Endothelial cell of umbilical vein (primary cell): ENCODE measurements at regions not wholly inside any gene's neighbourhood (a gene's known extent, or its start where the extent isn't known, plus 50 kb on each side); places are given as distances from the start of the nearest gene placed in this dataset.

Experiments
- BruUV-seq: library from RNA; stranded (reverse); fragments of 400-500 nt; replicated peaks from 2 replicates; lab custom pipeline; 2021; lab: Mats Ljungman, UMichigan
- CTCF ChIA-PET: fragments of 300-600, 350-600 bp; sonication (Branson Sonifier 250); formaldehyde crosslinking; loops from one replicate; lab custom pipeline; 2021; ENCODE audit warnings: antibody characterized with exemption, inconsistent platforms; lab: Charles Lee
- POLR2A ChIA-PET: fragments of 300-600, 350-600 bp; sonication (Branson Sonifier 250); formaldehyde crosslinking; loops from one replicate; lab custom pipeline; 2021; ENCODE audit warnings: antibody characterized with exemption, inconsistent platforms; lab: Charles Lee
- DNase-seq: peaks from one replicate; pipeline ENCODE4 v3.0.0-alpha.2; 2011; ENCODE audit warnings: low read depth, low spot score
- FAIRE-seq: peaks from 2 replicates; lab custom pipeline; 2011; peaks lifted over from hg19 to GRCh38; lab: Jason Lieb, UNC
- H2AFZ ChIP-seq: 2 replicates; pipeline ENCODE4 v1.6.0; 2012; ENCODE audit warnings: low read depth, low read length, control low read depth, inconsistent platforms
- H3K27ac ChIP-seq: 2 replicates; pipeline ENCODE4 v1.5.1; 2011; ENCODE audit warnings: low read depth, mild to moderate bottlenecking, control low read depth, low read length, moderate library complexity; ENCODE audit not compliant: insufficient read depth
- H3K27me3 ChIP-seq, 2 experiments: 2 replicates each; pipeline versions ENCODE4 v1.6.0 to v1.6.1; 2011; ENCODE audit warnings: low read length in 2 of 2, mixed read lengths in 1 of 2; ENCODE audit not compliant: control insufficient read depth in 2 of 2, insufficient read depth in 2 of 2
- H3K36me3 ChIP-seq, 2 experiments: 2 replicates in 1 of 2; 3 replicates in 1 of 2; pipeline ENCODE4 v1.5.1; 2011; ENCODE audit warnings: low read length in 2 of 2, mild to moderate bottlenecking in 1 of 2, moderate library complexity in 1 of 2; ENCODE audit not compliant: control insufficient read depth in 2 of 2, insufficient read depth in 2 of 2; ENCODE audit errors: extremely low read depth in 1 of 2
- H3K4me1 ChIP-seq: 3 replicates; pipeline ENCODE4 v1.5.1; 2011; ENCODE audit warnings: mild to moderate bottlenecking, low read length; ENCODE audit not compliant: control insufficient read depth, insufficient read depth; ENCODE audit errors: extremely low read depth
- H3K4me2 ChIP-seq: 2 replicates; pipeline ENCODE4 v1.6.1; 2011; ENCODE audit warnings: low read length, control low read depth, mixed read lengths; ENCODE audit not compliant: insufficient read depth
- H3K4me3 ChIP-seq, 3 experiments: fragments of 200-600 bp in 1 of 3; sonication (generic), shearing (Covaris generic) in 1 of 3; replicated peaks in 1 of 3; 2 replicates each; pipeline ENCODE4 v1.5.1; 2011 to 2016; ENCODE audit warnings: control low read depth in 3 of 3, low read length in 3 of 3, mild to moderate bottlenecking in 2 of 3, inconsistent platforms in 1 of 3, low read depth in 1 of 3, moderate library complexity in 1 of 3; ENCODE audit not compliant: insufficient read depth in 1 of 3
- H3K79me2 ChIP-seq: 2 replicates; pipeline ENCODE4 v1.6.0; 2012; ENCODE audit warnings: low read length, inconsistent platforms; ENCODE audit not compliant: control insufficient read depth, insufficient read depth
- H3K9ac ChIP-seq: replicated peaks from 2 replicates; pipeline ENCODE3; 2011; ENCODE audit warnings: low read length, control low read depth; ENCODE audit not compliant: insufficient read depth; ENCODE audit errors: extremely low read depth
- H3K9me1 ChIP-seq: replicated peaks from 3 replicates; pipeline ENCODE4 v1.6.0; 2011; ENCODE audit warnings: mild to moderate bottlenecking, low read length; ENCODE audit not compliant: control insufficient read depth, insufficient read depth; ENCODE audit errors: extremely low read depth
- H3K9me3 ChIP-seq: replicated peaks from 2 replicates; pipeline ENCODE4 v1.5.1; 2012; ENCODE audit warnings: low read length, inconsistent platforms; ENCODE audit not compliant: control insufficient read depth, insufficient read depth
- H4K20me1 ChIP-seq: replicated peaks from 2 replicates; pipeline ENCODE3; 2011; ENCODE audit warnings: mild to moderate bottlenecking, low read length; ENCODE audit not compliant: control insufficient read depth, insufficient read depth; ENCODE audit errors: extremely low read depth
- CTCF ChIP-seq, 2 donors: IDR thresholded peaks; 1 replicate in 1 of 2; 2 replicates in 1 of 2; pipeline ENCODE4 v1.5.1; 2011; ENCODE audit warnings: low read length in 2 of 2, mild to moderate bottlenecking in 2 of 2, moderate library complexity in 2 of 2, control low read depth in 1 of 2, inconsistent platforms in 1 of 2, low read depth in 1 of 2; ENCODE audit not compliant: insufficient read depth in 1 of 2; ENCODE audit errors: extremely low read depth in 1 of 2
- EZH2 ChIP-seq: IDR thresholded peaks from 2 replicates; pipeline ENCODE4 v1.6.1; 2012; ENCODE audit warnings: borderline replicate concordance, low read depth, mild to moderate bottlenecking, moderate library complexity, low read length, inconsistent platforms; ENCODE audit not compliant: severe bottlenecking
- FOS ChIP-seq: IDR thresholded peaks from 2 replicates; pipeline ENCODE4 v1.6.1; 2011; ENCODE audit warnings: mild to moderate bottlenecking, low read length, moderate library complexity, borderline replicate concordance; ENCODE audit not compliant: insufficient read depth
- GATA2 ChIP-seq: IDR thresholded peaks from 2 replicates; pipeline ENCODE4 v1.7.0; 2011; ENCODE audit warnings: low read depth, mild to moderate bottlenecking, moderate library complexity, mixed read lengths, low read length; ENCODE audit not compliant: insufficient read length, insufficient read depth
- JUN ChIP-seq: IDR thresholded peaks from 2 replicates; pipeline ENCODE4 v1.6.1; 2011; ENCODE audit warnings: borderline replicate concordance, low read depth; ENCODE audit not compliant: insufficient read length, insufficient read depth
- MYC ChIP-seq: IDR thresholded peaks from one replicate; pipeline ENCODE4 v1.6.1; 2011; ENCODE audit warnings: mild to moderate bottlenecking, low read depth, low read length
- POLR2A ChIP-seq: IDR thresholded peaks from 2 replicates; pipeline ENCODE4 v1.6.1; 2012; ENCODE audit warnings: low read depth, mild to moderate bottlenecking, control low read depth, low read length
- POLR2AphosphoS5 ChIP-seq: IDR thresholded peaks from 2 replicates; pipeline ENCODE4 v1.6.1; 2012; ENCODE audit warnings: low read depth, mild to moderate bottlenecking, control low read depth, low read length, moderate library complexity; ENCODE audit not compliant: insufficient read depth
- dilution Hi-C: fragments of 300-500 bp; cut with MboI; formaldehyde crosslinking; loops from one replicate; pipeline ENCODE4 v1.15.0; 2019; ENCODE audit warnings: low sequenced_read_pairs; ENCODE audit not compliant: extremely low pct_ligation_motif_present
- intact Hi-C: fragments of 100-400 bp; cut with micrococcal nuclease; formaldehyde crosslinking; loops from one replicate; pipeline ENCODE4 v1.10.0; 2022
- TF ChIP-seq, protein P1 (sequence below): IDR thresholded peaks from 2 replicates; pipeline ENCODE4 v1.6.1; 2011; ENCODE audit not compliant: insufficient read depth, insufficient read length

- CTCF ChIA-PET, result interaction anchor here (1.0 to 7.7 kb wide), 4 partner anchors 16 to 282 kb away, joined by 3 to 218 read pairs (median 10); no protein-coding TSS in a partner anchor
These were observed 132.6 kb downstream of the MRPS6 start for GRCh38 chr21:34205811-34206571.

More at GRCh38 chr21:34205811-34206571, 132.6 kb downstream of the MRPS6 start:
- no peak for TF ChIP-seq MYC
- no peak for TF ChIP-seq CTCF (IDR thresholded peaks at IDR 0.05; ENCODE audit: extremely low read depth in 1 of 2, insufficient read depth in 1 of 2, low read depth in 1 of 2, low read length in 2 of 2)
- TF ChIP-seq EZH2, result no peak
- no peak for TF ChIP-seq GATA2
- TF ChIP-seq, protein P1, sequence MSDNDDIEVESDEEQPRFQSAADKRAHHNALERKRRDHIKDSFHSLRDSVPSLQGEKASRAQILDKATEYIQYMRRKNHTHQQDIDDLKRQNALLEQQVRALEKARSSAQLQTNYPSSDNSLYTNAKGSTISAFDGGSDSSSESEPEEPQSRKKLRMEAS, result no peak
- TF ChIP-seq POLR2AphosphoS5, result no peak
- TF ChIP-seq POLR2A, result no peak
- no peak for TF ChIP-seq JUN
- no peak for TF ChIP-seq FOS
- intact Hi-C loops, result no loop called here
- H3K4me1 ChIP-seq, result peaks cover 6% of the 10 kb centered on the region
- H3K9me1 ChIP-seq, result no peaks in the 10 kb centered on the region
- no peaks in the 10 kb centered on the region for H3K9me3 ChIP-seq
- BruUV-seq, result no TSS peak
- dilution Hi-C loops, result no loop called here
- no peaks in the 10 kb centered on the region for H4K20me1 ChIP-seq
- FAIRE-seq (no peak), DNase-seq (no peak)
- H3K4me2 ChIP-seq, result no peak overlapping the region
- no peak overlapping the region for H3K27ac ChIP-seq
- H3K36me3 ChIP-seq, result no peaks in the 10 kb centered on the region
- no peak overlapping the region for H2AFZ ChIP-seq
- H3K27me3 ChIP-seq, result peaks cover 4 to 8% of the 10 kb centered on the region in 2 experiments
- POLR2A ChIA-PET, result no interaction called here
- no peak overlapping the region for H3K9ac ChIP-seq
- no peak overlapping the region for H3K4me3 ChIP-seq
- H3K79me2 ChIP-seq, result no peaks in the 10 kb centered on the region
